Neural cell (in vitro differentiated cells): ENCODE measurements at regions not wholly inside any gene's neighbourhood (a gene's known extent, or its start where the extent isn't known, plus 50 kb on each side); places are given as distances from the start of the nearest gene placed in this dataset.
A peak's percentile ranks its signal among the peaks of the same experiment; 100 is the strongest.

Source experiments
- H2AFZ ChIP-seq: fragments of 200-600, 300-800 bp; sonication (generic), shearing (Covaris generic); 2 replicates; pipeline ENCODE4 v1.6.0; 2014; ENCODE audit warnings: low read depth, mild to moderate bottlenecking, antibody characterized with exemption, low read length, moderate library complexity
- H3F3A ChIP-seq: fragments of 200-600 bp; shearing (Covaris generic); 2 replicates; pipeline ENCODE4 v1.6.1; 2016; ENCODE audit warnings: mild to moderate bottlenecking, moderate library complexity, mixed read lengths, antibody characterized with exemption, low read length; ENCODE audit not compliant: insufficient read depth, poor library complexity, severe bottlenecking
- H3K27ac ChIP-seq: fragments of 200-600, 300-800 bp; sonication (generic), shearing (Covaris generic); 2 replicates; pipeline ENCODE4 v1.5.1; 2014; ENCODE audit warnings: mild to moderate bottlenecking, low read length, moderate library complexity
- H3K27me3 ChIP-seq: fragments of 300-800, 200-600 bp; sonication (generic), shearing (Covaris generic); 2 replicates; pipeline ENCODE4 v1.6.0; 2014; ENCODE audit warnings: mild to moderate bottlenecking, low read depth, low read length, moderate library complexity; ENCODE audit not compliant: insufficient read depth
- H3K36me3 ChIP-seq: fragments of 300-800, 200-600 bp; sonication (generic), shearing (Covaris generic); 2 replicates; pipeline ENCODE4 v1.5.1; 2014; ENCODE audit warnings: mild to moderate bottlenecking, antibody characterized with exemption, low read length, moderate library complexity; ENCODE audit not compliant: insufficient read depth
- H3K4me2 ChIP-seq: fragments of 300-800, 200-600 bp; sonication (generic), shearing (Covaris generic); 2 replicates; pipeline ENCODE4 v1.6.0; 2014; ENCODE audit warnings: mild to moderate bottlenecking, low read length
- H3K4me3 ChIP-seq: fragments of 300-800, 200-600 bp; sonication (generic), shearing (Covaris generic); 2 replicates; pipeline ENCODE4 v1.5.1; 2014; ENCODE audit warnings: mild to moderate bottlenecking, low read length, moderate library complexity
- H3K79me2 ChIP-seq: fragments of 200-600 bp; shearing (Covaris generic); replicated peaks from 2 replicates; pipeline ENCODE4 v1.6.0; 2014; ENCODE audit warnings: mild to moderate bottlenecking, low read length, moderate library complexity; ENCODE audit not compliant: insufficient read depth
- H3K9ac ChIP-seq: fragments of 300-800, 200-600 bp; sonication (generic), shearing (Covaris generic); 2 replicates; pipeline ENCODE4 v1.6.1; 2016; ENCODE audit warnings: mild to moderate bottlenecking, low read length, mixed read lengths
- H3K9me2 ChIP-seq: fragments of 200-600 bp; shearing (Covaris generic); 2 replicates; pipeline ENCODE4 v1.6.1; 2016; ENCODE audit warnings: mild to moderate bottlenecking, low read length, mixed read lengths; ENCODE audit not compliant: insufficient read depth
- H3K9me3 ChIP-seq: fragments of 200-600, 300-800 bp; sonication (generic), shearing (Covaris generic); 2 replicates; pipeline ENCODE4 v1.6.1; 2016; ENCODE audit warnings: mild to moderate bottlenecking, mixed run types, low read length, moderate library complexity, mixed read lengths
- H4K20me1 ChIP-seq: fragments of 200-600 bp; shearing (Covaris generic); 2 replicates; pipeline ENCODE4 v1.6.1; 2016; ENCODE audit warnings: mild to moderate bottlenecking, mixed run types; ENCODE audit not compliant: insufficient read depth
- EP300 ChIP-seq: fragments of 450-650 bp; conservative IDR thresholded peaks from 2 replicates; pipeline ENCODE4 v1.6.1; 2014; ENCODE audit warnings: antibody characterized with exemption, mild to moderate bottlenecking, moderate library complexity; ENCODE audit not compliant: poor library complexity, severe bottlenecking
- EZH2 ChIP-seq: fragments of 200-600, 300-800 bp; shearing (Covaris generic), sonication (generic); IDR thresholded peaks from 2 replicates; pipeline ENCODE4 v1.6.1; 2014; ENCODE audit warnings: antibody characterized with exemption, low read length, borderline replicate concordance, mild to moderate bottlenecking; ENCODE audit not compliant: insufficient read depth, poor library complexity, severe bottlenecking
- MXI1 ChIP-seq: fragments of 450-650 bp; conservative IDR thresholded peaks from 2 replicates; pipeline ENCODE4 v1.6.1; 2014; ENCODE audit warnings: antibody characterized with exemption, mild to moderate bottlenecking; ENCODE audit not compliant: poor library complexity, severe bottlenecking
- POLR2AphosphoS5 ChIP-seq: IDR thresholded peaks from 2 replicates; pipeline ENCODE4 v1.6.1; 2012
- RAD21 ChIP-seq: fragments of 450-650 bp; conservative IDR thresholded peaks from 2 replicates; pipeline ENCODE4 v1.6.1; 2014; ENCODE audit warnings: antibody characterized with exemption, mild to moderate bottlenecking, moderate library complexity
- REST ChIP-seq: IDR thresholded peaks from 2 replicates; pipeline ENCODE4 v1.6.1; 2012; ENCODE audit warnings: borderline replicate concordance
- SMC3 ChIP-seq: fragments of 450-650 bp; conservative IDR thresholded peaks from 2 replicates; pipeline ENCODE4 v1.6.1; 2014; ENCODE audit warnings: antibody characterized with exemption, mild to moderate bottlenecking, moderate library complexity; ENCODE audit not compliant: poor library complexity
- TAF1 ChIP-seq: IDR thresholded peaks from 2 replicates; pipeline ENCODE4 v1.6.1; 2012; ENCODE audit warnings: low read depth
- TF ChIP-seq, protein P1 (sequence below): fragments of 450-650 bp; IDR thresholded peaks from 2 replicates; pipeline ENCODE4 v1.5.1; 2014; ENCODE audit warnings: antibody characterized with exemption, mild to moderate bottlenecking, moderate library complexity; ENCODE audit not compliant: poor library complexity, severe bottlenecking

DNA sequence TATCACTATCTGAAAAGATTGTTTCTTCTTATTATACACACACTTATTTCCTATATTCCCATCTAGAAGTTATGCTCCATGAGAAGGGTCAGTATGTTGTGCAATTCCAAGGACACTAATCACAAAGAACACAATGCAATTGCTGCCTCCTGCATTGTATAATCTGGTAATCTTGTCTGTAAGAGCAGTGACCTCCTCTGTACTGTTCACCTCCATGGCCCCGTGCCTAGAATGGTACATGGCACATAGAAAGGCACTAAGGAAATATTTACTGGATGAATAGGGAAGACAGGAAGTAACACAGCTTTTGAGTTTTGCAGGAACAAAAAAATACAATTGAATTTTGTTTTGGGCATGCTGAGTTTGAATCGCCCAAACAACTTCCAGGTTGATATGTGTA is 214.6 kb upstream of the SALL1 start:
- no peak overlapping the region for H2AFZ ChIP-seq
- no peak overlapping the region for H3K4me3 ChIP-seq
- no peaks in the 10 kb centered on the region for H3K9me3 ChIP-seq
- no peak for TF ChIP-seq EP300
- TF ChIP-seq EZH2, result no peak
- no peak for TF ChIP-seq TAF1
- no peak for TF ChIP-seq MXI1
- no peak for TF ChIP-seq RAD21
- TF ChIP-seq POLR2AphosphoS5, result no peak
- TF ChIP-seq SMC3, result no peak
- no peak for TF ChIP-seq REST
- TF ChIP-seq, protein P1, sequence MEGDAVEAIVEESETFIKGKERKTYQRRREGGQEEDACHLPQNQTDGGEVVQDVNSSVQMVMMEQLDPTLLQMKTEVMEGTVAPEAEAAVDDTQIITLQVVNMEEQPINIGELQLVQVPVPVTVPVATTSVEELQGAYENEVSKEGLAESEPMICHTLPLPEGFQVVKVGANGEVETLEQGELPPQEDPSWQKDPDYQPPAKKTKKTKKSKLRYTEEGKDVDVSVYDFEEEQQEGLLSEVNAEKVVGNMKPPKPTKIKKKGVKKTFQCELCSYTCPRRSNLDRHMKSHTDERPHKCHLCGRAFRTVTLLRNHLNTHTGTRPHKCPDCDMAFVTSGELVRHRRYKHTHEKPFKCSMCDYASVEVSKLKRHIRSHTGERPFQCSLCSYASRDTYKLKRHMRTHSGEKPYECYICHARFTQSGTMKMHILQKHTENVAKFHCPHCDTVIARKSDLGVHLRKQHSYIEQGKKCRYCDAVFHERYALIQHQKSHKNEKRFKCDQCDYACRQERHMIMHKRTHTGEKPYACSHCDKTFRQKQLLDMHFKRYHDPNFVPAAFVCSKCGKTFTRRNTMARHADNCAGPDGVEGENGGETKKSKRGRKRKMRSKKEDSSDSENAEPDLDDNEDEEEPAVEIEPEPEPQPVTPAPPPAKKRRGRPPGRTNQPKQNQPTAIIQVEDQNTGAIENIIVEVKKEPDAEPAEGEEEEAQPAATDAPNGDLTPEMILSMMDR, result no peak
- no peaks in the 10 kb centered on the region for H4K20me1 ChIP-seq
- H3K4me2 ChIP-seq, result no peak overlapping the region
- no peaks in the 10 kb centered on the region for H3K27me3 ChIP-seq
- no peaks in the 10 kb centered on the region for H3K79me2 ChIP-seq
- no peaks in the 10 kb centered on the region for H3K9me2 ChIP-seq
- H3F3A ChIP-seq, result no peaks in the 10 kb centered on the region
- no peaks in the 10 kb centered on the region for H3K36me3 ChIP-seq
- no peak overlapping the region for H3K9ac ChIP-seq
- H3K27ac ChIP-seq, result no peak overlapping the region

GRCh38 chr16:51359141-51359955 is 208.3 kb upstream of the SALL1 start:
- Histone ChIP-seq H3K27ac (no peak overlapping the region), H3K36me3 (no peaks in the 10 kb centered on the region), H3F3A (no peaks in the 10 kb centered on the region), H3K4me3 (no peak overlapping the region), H3K4me2 (no peak overlapping the region), H4K20me1 (no peaks in the 10 kb centered on the region), H2AFZ (peak overlapping the region; percentile 28), H3K9me3 (no peaks in the 10 kb centered on the region), H3K9me2 (no peaks in the 10 kb centered on the region), H3K9ac (no peak overlapping the region), H3K79me2 (no peaks in the 10 kb centered on the region), H3K27me3 (no peaks in the 10 kb centered on the region)
- TF ChIP-seq REST, result no peak
- TF ChIP-seq SMC3, result no peak
- TF ChIP-seq TAF1, result no peak
- no peak for TF ChIP-seq EZH2
- no peak for TF ChIP-seq POLR2AphosphoS5
- TF ChIP-seq EP300, result no peak
- TF ChIP-seq MXI1, result no peak
- no peak for TF ChIP-seq RAD21
- TF ChIP-seq, protein P1, result no peak
